Liver (tissue), 7 donors: ENCODE measurements at regions not wholly inside any gene's neighbourhood (a gene's known extent, or its start where the extent isn't known, plus 50 kb on each side); places are given as distances from the start of the nearest gene placed in this dataset.
A peak's percentile ranks its signal among the peaks of the same experiment; 100 is the strongest.

Source experiments
- DNase-seq: peaks from one replicate; pipeline ENCODE4 v3.0.0-alpha.2; 2017; ENCODE audit warnings: low spot score
- H3K27ac ChIP-seq, 2 donors: one replicate each; pipeline ENCODE4 v1.7.0; 2013; ENCODE audit warnings: inconsistent platforms in 2 of 2, low read length in 2 of 2, control low read depth in 1 of 2, low read depth in 1 of 2, mild to moderate bottlenecking in 1 of 2
- H3K27me3 ChIP-seq, 4 donors: one replicate each; pipeline versions ENCODE4 v1.6.1 to v1.7.0; 2013; ENCODE audit warnings: low read length in 3 of 4, inconsistent platforms in 1 of 4, mild to moderate bottlenecking in 1 of 4, moderate library complexity in 1 of 4; ENCODE audit not compliant: control insufficient read depth in 4 of 4, insufficient read depth in 4 of 4
- H3K36me3 ChIP-seq, 4 donors: one replicate each; pipeline versions ENCODE4 v1.6.1 to v1.7.0; 2013; ENCODE audit warnings: low read length in 3 of 4, mild to moderate bottlenecking in 3 of 4, low read depth in 1 of 4, moderate library complexity in 1 of 4; ENCODE audit not compliant: control insufficient read depth in 4 of 4, insufficient read depth in 3 of 4
- H3K4me1 ChIP-seq, 4 donors: one replicate each; pipeline versions ENCODE4 v1.6.1 to v1.7.0; 2013; ENCODE audit warnings: low read length in 3 of 4, mild to moderate bottlenecking in 3 of 4, moderate library complexity in 1 of 4; ENCODE audit not compliant: control insufficient read depth in 4 of 4, insufficient read depth in 4 of 4
- H3K4me3 ChIP-seq, 3 donors: one replicate each; pipeline versions ENCODE4 v1.6.1 to v1.7.0; 2013; ENCODE audit warnings: low read length in 3 of 3, control low read depth in 1 of 3, low read depth in 1 of 3, mild to moderate bottlenecking in 1 of 3
- H3K9ac ChIP-seq, 2 donors: one replicate each; pipeline ENCODE4 v1.7.0; 2013; ENCODE audit warnings: low read length in 2 of 2, mild to moderate bottlenecking in 2 of 2, moderate library complexity in 2 of 2, control low read depth in 1 of 2, low read depth in 1 of 2
- H3K9me3 ChIP-seq, 4 donors: one replicate each; pipeline versions ENCODE4 v1.6.1 to v1.7.0; 2013; ENCODE audit warnings: low read length in 3 of 4; ENCODE audit not compliant: control insufficient read depth in 4 of 4
- EGR1 ChIP-seq, 2 donors: IDR thresholded peaks; 2 replicates each; pipeline ENCODE4 v1.6.1; 2016 to 2018; ENCODE audit warnings: antibody characterized with exemption in 2 of 2, low read depth in 2 of 2
- FOXA2 ChIP-seq: IDR thresholded peaks from 2 replicates; pipeline ENCODE4 v1.6.1; 2016; ENCODE audit warnings: antibody characterized with exemption
- GABPA ChIP-seq, 2 donors: IDR thresholded peaks in 1 of 2; conservative IDR thresholded peaks in 1 of 2; 2 replicates each; pipeline ENCODE4 v1.6.1; 2016; ENCODE audit warnings: antibody characterized with exemption in 2 of 2, mild to moderate bottlenecking in 1 of 2, moderate library complexity in 1 of 2
- HNF4A ChIP-seq, 2 donors: conservative IDR thresholded peaks; 2 replicates each; pipeline ENCODE4 v1.6.1; 2016; ENCODE audit warnings: antibody characterized with exemption in 2 of 2, mild to moderate bottlenecking in 2 of 2
- HNF4G ChIP-seq: IDR thresholded peaks from 2 replicates; pipeline ENCODE4 v1.6.1; 2016; ENCODE audit warnings: antibody characterized with exemption
- MAX ChIP-seq: IDR thresholded peaks from 2 replicates; pipeline ENCODE4 v1.6.1; 2016; ENCODE audit warnings: antibody characterized with exemption
- NR2F2 ChIP-seq: IDR thresholded peaks from 2 replicates; pipeline ENCODE4 v1.6.1; 2016; ENCODE audit warnings: antibody characterized with exemption
- RAD21 ChIP-seq, 2 donors: IDR thresholded peaks; 2 replicates each; pipeline ENCODE4 v1.6.1; 2016; ENCODE audit warnings: antibody characterized with exemption in 2 of 2, mild to moderate bottlenecking in 2 of 2
- SP1 ChIP-seq: IDR thresholded peaks from 2 replicates; pipeline ENCODE4 v1.6.1; 2018; ENCODE audit warnings: antibody characterized with exemption, mild to moderate bottlenecking
- YY1 ChIP-seq: IDR thresholded peaks from 2 replicates; pipeline ENCODE4 v1.6.1; 2016; ENCODE audit warnings: antibody characterized with exemption, mild to moderate bottlenecking
- WGBS: extraction: QIAGEN DNeasy Blood & Tissue Kit; methylation state at CpG from one replicate; pipeline ENCODE4 v1.1.7; 2013; 5-methylcytosine and 5-hydroxymethylcytosine counted together
- TF ChIP-seq, protein P1 (sequence below): IDR thresholded peaks from 2 replicates; pipeline ENCODE4 v1.6.1; 2016; ENCODE audit warnings: antibody characterized with exemption, mild to moderate bottlenecking
- TF ChIP-seq, protein P2 (sequence below): IDR thresholded peaks from 2 replicates; pipeline ENCODE4 v1.6.1; 2016; ENCODE audit warnings: antibody characterized with exemption
- donor health status: healthy.
- donor health status: healthy.
- donor health status: healthy.
- donor health status: healthy.

GRCh38 chr1:213921712-213922111 is 66.1 kb upstream of the PROX1 start:
- 33% methylated on average over 5 of the region's 5 CpGs for WGBS
- DNase-seq: no peak
- TF ChIP-seq RAD21 (IDR thresholded peaks at IDR 0.05) (peak in 1 of 2 donors; percentile 3), YY1 (peak; percentile 3), HNF4A (conservative IDR thresholded peaks at IDR 0.05) (peak; percentile 4 to 34)
- TF ChIP-seq, protein P1, sequence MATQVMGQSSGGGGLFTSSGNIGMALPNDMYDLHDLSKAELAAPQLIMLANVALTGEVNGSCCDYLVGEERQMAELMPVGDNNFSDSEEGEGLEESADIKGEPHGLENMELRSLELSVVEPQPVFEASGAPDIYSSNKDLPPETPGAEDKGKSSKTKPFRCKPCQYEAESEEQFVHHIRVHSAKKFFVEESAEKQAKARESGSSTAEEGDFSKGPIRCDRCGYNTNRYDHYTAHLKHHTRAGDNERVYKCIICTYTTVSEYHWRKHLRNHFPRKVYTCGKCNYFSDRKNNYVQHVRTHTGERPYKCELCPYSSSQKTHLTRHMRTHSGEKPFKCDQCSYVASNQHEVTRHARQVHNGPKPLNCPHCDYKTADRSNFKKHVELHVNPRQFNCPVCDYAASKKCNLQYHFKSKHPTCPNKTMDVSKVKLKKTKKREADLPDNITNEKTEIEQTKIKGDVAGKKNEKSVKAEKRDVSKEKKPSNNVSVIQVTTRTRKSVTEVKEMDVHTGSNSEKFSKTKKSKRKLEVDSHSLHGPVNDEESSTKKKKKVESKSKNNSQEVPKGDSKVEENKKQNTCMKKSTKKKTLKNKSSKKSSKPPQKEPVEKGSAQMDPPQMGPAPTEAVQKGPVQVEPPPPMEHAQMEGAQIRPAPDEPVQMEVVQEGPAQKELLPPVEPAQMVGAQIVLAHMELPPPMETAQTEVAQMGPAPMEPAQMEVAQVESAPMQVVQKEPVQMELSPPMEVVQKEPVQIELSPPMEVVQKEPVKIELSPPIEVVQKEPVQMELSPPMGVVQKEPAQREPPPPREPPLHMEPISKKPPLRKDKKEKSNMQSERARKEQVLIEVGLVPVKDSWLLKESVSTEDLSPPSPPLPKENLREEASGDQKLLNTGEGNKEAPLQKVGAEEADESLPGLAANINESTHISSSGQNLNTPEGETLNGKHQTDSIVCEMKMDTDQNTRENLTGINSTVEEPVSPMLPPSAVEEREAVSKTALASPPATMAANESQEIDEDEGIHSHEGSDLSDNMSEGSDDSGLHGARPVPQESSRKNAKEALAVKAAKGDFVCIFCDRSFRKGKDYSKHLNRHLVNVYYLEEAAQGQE: no peak
- no peaks in the 10 kb centered on the region for H3K27me3 ChIP-seq
- H3K4me3 ChIP-seq: no peak overlapping the region
- peak overlapping the region; percentile 42 to 54 for H3K27ac ChIP-seq
- peaks cover 0 to 10% (median 2%) of the 10 kb centered on the region in 4 donors for H3K4me1 ChIP-seq
- H3K9me3 ChIP-seq: no peaks in the 10 kb centered on the region
- no peaks in the 10 kb centered on the region for H3K36me3 ChIP-seq
- no peak overlapping the region for H3K9ac ChIP-seq

GRCh38 chr1:213925531-213926182 is 62.1 kb upstream of the PROX1 start:
- Histone ChIP-seq H3K4me1 (peaks cover 0 to 10% (median 2%) of the 10 kb centered on the region in 4 donors), H3K9ac (no peak overlapping the region), H3K36me3 (no peaks in the 10 kb centered on the region), H3K9me3 (no peaks in the 10 kb centered on the region), H3K27ac (no peak overlapping the region), H3K27me3 (no peaks in the 10 kb centered on the region), H3K4me3 (no peak overlapping the region)
- TF ChIP-seq, protein P2, sequence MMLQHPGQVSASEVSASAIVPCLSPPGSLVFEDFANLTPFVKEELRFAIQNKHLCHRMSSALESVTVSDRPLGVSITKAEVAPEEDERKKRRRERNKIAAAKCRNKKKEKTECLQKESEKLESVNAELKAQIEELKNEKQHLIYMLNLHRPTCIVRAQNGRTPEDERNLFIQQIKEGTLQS: no peak
- no peak for TF ChIP-seq GABPA (IDR thresholded peaks at IDR 0.05 in 1 of 2, conservative IDR thresholded peaks at IDR 0.05 in 1 of 2)
- TF ChIP-seq SP1: no peak
- TF ChIP-seq HNF4G: no peak
- TF ChIP-seq YY1: no peak
- peak; percentile 86 for TF ChIP-seq NR2F2
- no peak for TF ChIP-seq FOXA2
- peak in 1 of 2 donors; percentile 20 for TF ChIP-seq EGR1 (IDR thresholded peaks at IDR 0.05; ENCODE audit: low read depth in 2 of 2)
- peak; percentile 18 for TF ChIP-seq MAX
- DNase-seq: no peak
- WGBS: 81% methylated on average over 6 of the region's 6 CpGs

GRCh38 chr1:213927846-213928245 is 59.9 kb upstream of the PROX1 start:
- WGBS: 94% methylated on average over 6 of the region's 6 CpGs
- H3K9me3 ChIP-seq: no peaks in the 10 kb centered on the region
- no peaks in the 10 kb centered on the region for H3K36me3 ChIP-seq
- peaks cover 0 to 12% (median 6%) of the 10 kb centered on the region in 4 donors for H3K4me1 ChIP-seq
- H3K4me3 ChIP-seq: no peak overlapping the region
- no peak overlapping the region for H3K9ac ChIP-seq
- H3K27ac ChIP-seq: no peak overlapping the region
- no peaks in the 10 kb centered on the region for H3K27me3 ChIP-seq
- DNase-seq: no peak
- TF ChIP-seq HNF4G (no peak), EGR1 (IDR thresholded peaks at IDR 0.05; ENCODE audit: low read depth in 2 of 2) (no peak), SP1 (no peak)
- TF ChIP-seq, protein P2: no peak
